ENCODE measurements at regions not wholly inside any gene's neighbourhood (a gene's known extent, or its start where the extent isn't known, plus 50 kb on each side); places are given as distances from the start of the nearest gene placed in this dataset.

GRCh38 chr17:77392376-77393273, 251.9 kb downstream of the SEC14L1 start (continued):
- no peak for TF ChIP-seq CENPX (CRISPR knock-in tag; IDR thresholded peaks at IDR 0.05)
- TF ChIP-seq ZNF720 (CRISPR knock-in tag; IDR thresholded peaks at IDR 0.05) = 0 out of 2 replicates have a peak, but pooled peaks have one; percentile 29
- TF ChIP-seq GMEB1 (CRISPR knock-in tag; IDR thresholded peaks at IDR 0.05; ENCODE audit: borderline replicate concordance) = peak; percentile 9; the same call in 1 of the 2 replicates
- TF ChIP-seq ZNF672 (CRISPR knock-in tag; IDR thresholded peaks at IDR 0.05) = no peak
- TF ChIP-seq BRF2 (CRISPR knock-in tag; IDR thresholded peaks at IDR 0.05) = peak; percentile 24; the same call in 1 of the 2 replicates
- no peak for TF ChIP-seq FUBP1 (CRISPR knock-in tag; IDR thresholded peaks at IDR 0.05; ENCODE audit: borderline replicate concordance)
- no peak for TF ChIP-seq ZNF775 (CRISPR knock-in tag; IDR thresholded peaks at IDR 0.05; ENCODE audit: borderline replicate concordance)
- TF ChIP-seq NFYB (CRISPR knock-in tag; IDR thresholded peaks at IDR 0.05) = peak; percentile 80
- TF ChIP-seq SNAPC4 (CRISPR knock-in tag; IDR thresholded peaks at IDR 0.05) = peak; percentile 1; the same call in 1 of the 2 replicates
- peak; percentile 79 for TF ChIP-seq ZSCAN29 (CRISPR knock-in tag; conservative IDR thresholded peaks at IDR 0.05)
- TF ChIP-seq TAF15 (IDR thresholded peaks at IDR 0.05; ENCODE audit: low read depth, low read length, poor library complexity, severe bottlenecking) = peak; percentile 41
- TF ChIP-seq TRAFD1 (CRISPR knock-in tag; IDR thresholded peaks at IDR 0.05; ENCODE audit: borderline replicate concordance) = 0 out of 2 replicates have a peak, but pooled peaks have one; percentile 89
- TF ChIP-seq ZNF136 (CRISPR knock-in tag; IDR thresholded peaks at IDR 0.05; ENCODE audit: low read depth) = no peak
- no peak for TF ChIP-seq HNRNPH1 (optimal IDR thresholded peaks at IDR 0.05; ENCODE audit: low read depth, low read length)
- TF ChIP-seq ATF7-NPFF (CRISPR knock-in tag; IDR thresholded peaks at IDR 0.05; ENCODE audit: low read depth) = peak; percentile 46
- TF ChIP-seq ZFP36L1 (CRISPR knock-in tag; IDR thresholded peaks at IDR 0.05) = no peak

Measured in HepG2 (cell line).